NB4 (cell line): ENCODE measurements at regions not wholly inside any gene's neighbourhood (a gene's known extent, or its start where the extent isn't known, plus 50 kb on each side); places are given as distances from the start of the nearest gene placed in this dataset.

ENCODE experiments used
- CTCF ChIP-seq: IDR thresholded peaks from one replicate; pipeline ENCODE4 v1.5.1; 2012; ENCODE audit warnings: low read depth, low read length
- TF ChIP-seq, protein P1 (sequence below): IDR thresholded peaks from 2 replicates; pipeline ENCODE4 v1.6.1; 2011; ENCODE audit warnings: low read depth, low read length

GRCh38 chrX:112266136-112266535 lies 183.6 kb upstream of the TRPC5 start:
- no peak for TF ChIP-seq CTCF
- TF ChIP-seq, protein P1, sequence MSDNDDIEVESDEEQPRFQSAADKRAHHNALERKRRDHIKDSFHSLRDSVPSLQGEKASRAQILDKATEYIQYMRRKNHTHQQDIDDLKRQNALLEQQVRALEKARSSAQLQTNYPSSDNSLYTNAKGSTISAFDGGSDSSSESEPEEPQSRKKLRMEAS: no peak
